HG03354 (cell line): ENCODE measurements at regions not wholly inside any gene's neighbourhood (a gene's known extent, or its start where the extent isn't known, plus 50 kb on each side); places are given as distances from the start of the nearest gene placed in this dataset.

Source experiments
- ATAC-seq: cut with Tn5 transposase; IDR thresholded peaks from one replicate; pipeline ENCODE4 v1.9.1; 2021; ENCODE audit warnings: mild to moderate bottlenecking; ENCODE audit not compliant: unreplicated experiment, poor library complexity, severe bottlenecking

GRCh38 chr3:170714562-170715535, 129.0 kb upstream of the SLC7A14 start:
- ATAC-seq, result no peak

GRCh38 chr3:170714122-170714521, 128.2 kb upstream of the SLC7A14 start:
- no peak for ATAC-seq

- ATAC-seq, result no peak
Measured at GRCh38 chr3:170713653-170714052, 127.8 kb upstream of the SLC7A14 start.

GRCh38 chr3:170712798-170713197, 126.9 kb upstream of the SLC7A14 start:
- no peak for ATAC-seq

- ATAC-seq, result no peak
Measured at GRCh38 chr3:170712336-170712735, 126.5 kb upstream of the SLC7A14 start.

GRCh38 chr3:170711786-170712185, 125.9 kb upstream of the SLC7A14 start:
- no peak for ATAC-seq

- no peak for ATAC-seq
Measured at GRCh38 chr3:170709046-170709445, 123.2 kb upstream of the SLC7A14 start.

GRCh38 chr3:170707899-170708298, 122.0 kb upstream of the SLC7A14 start:
- no peak for ATAC-seq

- no peak for ATAC-seq
Measured at GRCh38 chr3:170705131-170705530, 119.3 kb upstream of the SLC7A14 start.

GRCh38 chr3:170703121-170703588, 117.3 kb upstream of the SLC7A14 start:
- no peak for ATAC-seq

- ATAC-seq, result no peak
Measured at GRCh38 chr3:170701696-170702678, 116.1 kb upstream of the SLC7A14 start.

- ATAC-seq, result no peak
Measured at GRCh38 chr3:170700054-170700404, 114.2 kb upstream of the SLC7A14 start.

- no peak for ATAC-seq
Measured at GRCh38 chr3:170699158-170700053, 113.5 kb upstream of the SLC7A14 start.

- no peak for ATAC-seq
Measured at GRCh38 chr3:170697908-170698307, 112.0 kb upstream of the SLC7A14 start.

- ATAC-seq, result no peak
Measured at GRCh38 chr3:170697131-170697530, 111.3 kb upstream of the SLC7A14 start.

GRCh38 chr3:170695486-170696064, 109.7 kb upstream of the SLC7A14 start:
- no peak for ATAC-seq

GRCh38 chr3:170692720-170693119, 106.8 kb upstream of the SLC7A14 start:
- no peak for ATAC-seq

- no peak for ATAC-seq
Measured at GRCh38 chr3:170690661-170690981, 104.7 kb upstream of the SLC7A14 start.
